HG02938 (cell line): ENCODE measurements at regions not wholly inside any gene's neighbourhood (a gene's known extent, or its start where the extent isn't known, plus 50 kb on each side); places are given as distances from the start of the nearest gene placed in this dataset.
"Not testable (repeated sequence)": the region's sequence is repeated elsewhere in the genome, so short reads cannot be mapped to it uniquely, and the experiment has no call there.

Source experiments
- ATAC-seq: cut with Tn5 transposase; IDR thresholded peaks from one replicate; pipeline ENCODE4 v1.9.1; 2021; ENCODE audit warnings: mild to moderate bottlenecking, moderate library complexity; ENCODE audit not compliant: unreplicated experiment

DNA sequence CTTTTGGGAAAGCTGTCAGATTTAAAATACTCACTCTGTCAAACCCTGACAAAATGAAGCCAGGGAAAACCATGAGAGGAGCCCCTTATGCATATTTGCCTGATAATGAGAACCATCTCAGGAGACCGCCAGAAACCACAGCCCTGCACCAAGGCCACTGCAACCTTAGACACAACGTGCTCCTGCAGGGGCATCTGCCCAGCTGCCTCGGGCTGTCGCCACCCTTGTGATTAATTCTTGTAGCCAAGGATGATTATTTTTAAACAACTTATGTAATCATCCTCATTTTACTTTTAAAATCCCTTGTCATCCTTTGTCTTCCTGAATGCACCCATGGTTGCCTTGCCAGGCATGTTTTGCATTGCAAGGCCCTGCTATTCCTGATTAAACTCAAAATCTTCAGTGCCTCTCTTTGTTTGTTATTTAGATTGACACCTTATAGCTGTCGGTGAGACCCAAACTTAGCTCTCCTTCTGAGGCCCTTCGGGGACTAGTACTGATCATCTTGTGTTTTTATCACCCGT, 766.4 kb upstream of the TMEM132C start:
- ATAC-seq = no peak

DNA sequence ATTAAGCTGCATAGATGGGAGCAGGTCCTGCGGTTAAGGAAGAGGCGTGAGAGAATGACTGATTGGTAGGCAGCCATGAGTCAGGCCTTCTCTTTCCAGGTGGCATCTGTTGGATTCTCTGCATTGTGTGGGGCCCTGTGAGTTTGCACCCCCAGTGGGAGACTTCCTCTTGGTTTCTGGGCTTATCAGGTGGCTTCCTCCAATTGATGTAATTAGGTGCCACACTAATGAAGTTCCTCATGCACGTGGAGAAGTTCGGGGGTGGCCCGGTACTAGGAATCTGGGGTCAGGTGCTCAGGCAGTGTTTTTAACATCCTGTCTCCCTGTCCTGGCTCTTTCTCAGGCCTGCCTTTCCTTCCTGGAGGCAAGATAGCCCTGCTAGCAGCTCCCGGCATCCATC, 765.1 kb upstream of the TMEM132C start:
- no peak for ATAC-seq

DNA sequence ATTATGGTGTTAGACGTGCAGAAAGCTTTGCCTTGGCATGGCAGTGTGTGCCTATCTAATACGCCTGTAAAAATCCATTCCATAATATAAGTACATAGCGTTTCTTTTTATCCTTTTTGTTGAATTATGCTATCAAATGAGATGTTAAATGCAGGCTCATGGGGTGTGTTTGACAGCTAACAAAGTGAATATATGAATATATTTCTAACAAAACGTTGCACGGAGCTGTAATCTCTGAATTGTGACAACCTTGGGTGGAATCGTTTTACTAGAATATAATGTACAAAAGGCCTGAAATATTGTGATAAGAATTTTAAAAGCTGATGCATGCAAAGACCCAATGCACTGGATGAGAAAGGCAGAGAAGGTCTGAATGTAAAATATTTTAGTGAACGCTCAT, 763.7 kb upstream of the TMEM132C start:
- no peak for ATAC-seq

DNA sequence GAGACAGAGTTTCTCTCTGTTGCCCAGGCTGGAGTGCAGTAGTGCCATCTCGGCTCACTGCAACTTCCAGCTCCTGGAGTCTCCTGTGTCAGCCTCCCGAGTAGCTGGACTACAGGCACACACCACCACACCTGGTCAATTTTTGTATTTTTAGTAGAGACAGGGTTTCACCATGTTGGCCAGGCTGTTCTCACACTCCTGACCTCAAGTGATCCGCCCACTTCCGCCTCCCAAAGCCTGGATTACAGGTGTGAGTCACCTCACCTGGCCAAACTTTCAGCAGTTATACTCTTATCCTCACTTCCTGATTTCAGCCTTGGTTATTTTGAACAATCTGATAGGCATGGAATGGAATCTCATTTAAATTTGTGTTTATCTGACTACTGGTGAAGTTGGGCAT, 763.0 kb upstream of the TMEM132C start:
- ATAC-seq = not testable (repeated sequence)

DNA sequence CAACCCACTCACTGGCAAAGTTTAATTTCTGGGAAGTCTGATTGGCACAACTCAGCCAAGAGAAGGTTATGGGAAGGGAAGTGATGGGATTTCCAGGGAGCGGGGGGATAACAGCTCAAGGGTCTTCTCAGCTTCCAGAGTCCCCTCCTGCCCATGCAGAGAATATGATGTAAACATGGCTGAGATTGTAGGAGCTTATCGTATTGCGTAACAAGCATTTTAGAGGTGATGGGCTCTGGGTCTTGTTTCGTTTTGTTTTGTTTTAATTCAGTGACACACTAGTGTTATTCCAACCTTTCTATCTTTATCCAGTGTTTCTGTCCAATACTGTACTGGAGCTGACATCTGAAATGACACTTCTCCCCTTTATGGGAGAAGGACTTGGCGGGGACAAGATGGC, 762.1 kb upstream of the TMEM132C start:
- no peak for ATAC-seq

DNA sequence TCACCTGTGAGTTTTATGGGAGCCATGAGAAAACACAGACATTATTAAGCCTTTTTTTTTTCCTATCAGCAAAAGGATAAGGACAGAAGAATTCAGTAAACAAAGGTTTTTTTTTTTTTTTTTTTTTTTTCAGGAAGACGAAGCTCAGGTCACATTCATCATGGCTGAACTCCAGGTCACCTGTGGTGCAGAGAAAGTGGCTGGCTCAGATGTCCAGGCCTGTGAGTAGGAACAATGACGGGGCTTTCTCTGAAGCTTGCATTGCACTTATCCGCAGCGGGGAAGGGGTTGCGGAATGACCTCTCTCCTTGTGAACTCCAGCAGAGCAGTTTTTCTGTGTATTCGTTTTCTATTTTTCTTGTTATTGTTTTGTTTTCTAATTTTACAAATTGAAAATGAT, 759.6 kb upstream of the TMEM132C start:
- ATAC-seq = no peak

DNA sequence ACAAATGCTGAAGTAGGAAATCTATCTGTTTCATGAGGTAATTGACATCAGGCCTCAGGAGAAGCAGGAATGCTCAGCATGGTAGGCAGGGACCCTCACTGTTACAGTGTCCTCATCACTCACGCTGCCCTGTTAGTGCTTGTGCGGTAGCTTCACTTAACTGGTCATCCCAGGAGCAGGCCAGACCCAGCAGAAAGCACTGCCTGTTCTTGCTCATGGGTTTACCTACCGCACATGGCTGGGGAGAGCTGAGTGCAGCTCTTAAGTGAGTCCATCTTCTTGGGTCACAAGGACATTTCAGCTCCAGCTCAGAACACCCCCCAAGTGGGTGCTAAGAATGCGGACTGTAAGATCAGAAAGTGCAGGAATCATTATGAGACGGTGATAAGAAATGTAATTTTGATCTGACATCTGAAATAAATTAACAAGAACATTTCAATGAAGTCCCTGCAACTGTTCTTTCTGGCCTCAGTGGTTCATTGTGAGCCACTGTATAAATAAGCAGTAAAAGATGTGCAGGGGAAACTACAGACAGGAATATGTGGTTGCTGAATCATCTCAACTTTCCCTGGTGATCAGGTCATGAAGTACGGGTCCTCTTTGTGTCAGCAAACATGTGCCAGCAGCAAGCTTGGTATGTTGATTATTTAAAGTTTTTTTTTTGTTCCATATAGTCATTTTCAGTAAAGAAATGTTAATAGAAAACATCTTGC, 757.7 kb upstream of the TMEM132C start:
- ATAC-seq = no peak

DNA sequence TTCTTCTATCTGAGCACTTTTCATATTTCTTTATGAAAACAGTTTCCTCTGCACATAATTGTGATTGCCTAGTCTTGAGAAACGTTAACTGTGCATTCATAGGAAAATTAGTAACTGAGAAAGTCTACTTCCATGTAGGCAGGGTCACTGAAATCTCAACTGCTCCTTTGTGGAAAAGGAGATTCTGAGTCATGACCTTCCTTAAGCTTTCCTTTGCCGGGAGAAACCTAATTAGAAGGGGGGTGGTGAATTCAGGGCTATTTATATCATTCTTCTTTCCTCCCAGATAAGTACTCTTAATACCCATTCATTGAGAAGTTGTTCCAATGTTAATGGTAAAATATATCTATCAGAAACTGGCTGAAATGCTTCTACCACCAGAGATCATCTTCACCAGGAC, 751.0 kb upstream of the TMEM132C start:
- ATAC-seq = no peak

DNA sequence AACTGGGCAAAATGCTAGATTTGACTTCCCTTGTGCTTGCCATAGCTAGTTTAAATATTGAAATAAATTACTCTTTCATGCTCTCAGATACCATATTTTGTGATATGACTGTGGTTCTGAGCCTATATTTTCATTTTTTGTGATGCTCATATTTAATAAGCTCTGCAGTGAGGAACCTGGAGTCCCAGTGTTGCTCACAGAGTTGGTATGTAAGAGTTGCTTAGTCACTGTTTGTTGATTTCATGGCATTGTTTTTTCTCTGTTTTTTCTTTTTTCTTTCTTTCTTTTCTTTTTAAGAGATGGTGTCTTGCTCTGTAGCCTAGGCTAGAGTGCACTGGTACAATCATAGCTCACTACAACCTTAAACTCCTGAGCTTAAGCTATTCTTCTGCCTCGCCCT, 750.5 kb upstream of the TMEM132C start:
- ATAC-seq = no peak

DNA sequence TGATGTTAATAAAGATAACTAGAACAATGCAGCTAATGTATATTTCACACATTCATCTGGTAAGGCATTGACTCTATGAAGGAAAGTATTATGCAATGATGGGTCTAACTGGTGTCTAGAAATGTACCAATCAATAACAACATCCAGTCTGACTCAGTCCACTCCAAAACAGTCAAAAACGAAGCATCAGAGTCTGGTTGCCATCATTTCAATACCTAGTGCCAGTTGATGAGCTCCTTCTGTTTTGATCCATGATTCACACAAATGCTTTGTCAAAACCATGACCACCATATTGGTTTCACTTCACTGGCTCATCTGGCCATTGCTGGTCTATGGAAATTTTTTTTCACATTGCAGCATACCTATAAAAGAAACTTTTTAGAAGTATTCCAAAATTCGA, 747.2 kb upstream of the TMEM132C start:
- ATAC-seq = no peak

DNA sequence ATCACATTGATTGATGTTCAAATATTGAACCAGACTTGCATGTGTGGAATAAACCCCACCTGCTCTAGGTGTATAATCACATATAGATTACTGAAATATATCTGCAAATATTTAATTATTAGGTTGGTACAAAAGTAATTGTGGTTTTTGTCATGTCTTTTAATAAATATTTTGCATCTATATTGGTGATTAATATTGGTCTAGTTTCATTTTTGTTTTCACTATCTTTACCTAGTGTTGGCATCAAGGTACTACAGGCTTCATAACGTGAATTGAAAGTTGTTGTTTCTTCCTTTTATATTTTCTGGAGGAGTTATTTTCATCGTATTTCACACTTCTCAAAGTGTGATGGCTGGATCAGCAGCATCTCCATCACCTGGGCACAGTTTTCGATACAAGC, 740.0 kb upstream of the TMEM132C start:
- no peak for ATAC-seq

DNA sequence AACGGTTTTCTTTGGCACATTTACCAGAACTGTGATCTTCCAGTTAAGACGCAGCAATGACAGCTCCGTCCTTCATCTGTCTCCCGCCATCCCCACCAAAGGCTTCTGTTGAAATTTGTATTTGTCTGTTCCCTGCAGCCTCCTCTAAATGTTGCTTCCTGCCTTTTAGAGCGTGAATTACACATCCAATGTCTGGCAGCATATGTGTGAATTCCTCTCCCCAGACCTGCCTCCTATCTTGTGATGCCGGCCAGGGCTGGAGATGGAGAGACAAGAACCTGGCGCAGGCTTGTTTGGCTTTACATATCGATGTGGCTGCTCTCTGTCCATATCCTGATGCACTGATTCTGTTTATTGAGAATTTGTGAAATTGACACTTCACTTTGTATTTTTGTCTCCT, 738.4 kb upstream of the TMEM132C start:
- ATAC-seq = no peak

DNA sequence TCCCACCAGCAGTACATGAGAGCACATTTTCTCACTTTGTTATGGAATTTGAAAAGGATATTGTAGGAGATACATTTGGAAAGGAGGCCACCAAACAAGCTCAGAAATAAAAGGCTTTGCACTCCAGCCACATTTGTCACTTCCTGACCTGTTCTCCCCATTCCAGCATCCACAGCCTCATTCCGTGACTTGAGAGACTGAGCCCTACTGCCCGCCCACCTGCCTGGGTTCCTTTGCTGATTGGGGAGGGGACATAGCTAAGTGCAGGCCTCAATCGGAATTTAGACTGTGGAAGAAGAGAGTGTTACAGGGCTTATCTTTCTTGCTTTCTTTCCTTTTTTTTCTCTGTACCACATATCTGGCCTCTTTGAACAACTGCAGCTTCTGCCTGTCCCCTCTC, 735.4 kb upstream of the TMEM132C start:
- ATAC-seq = no peak

DNA sequence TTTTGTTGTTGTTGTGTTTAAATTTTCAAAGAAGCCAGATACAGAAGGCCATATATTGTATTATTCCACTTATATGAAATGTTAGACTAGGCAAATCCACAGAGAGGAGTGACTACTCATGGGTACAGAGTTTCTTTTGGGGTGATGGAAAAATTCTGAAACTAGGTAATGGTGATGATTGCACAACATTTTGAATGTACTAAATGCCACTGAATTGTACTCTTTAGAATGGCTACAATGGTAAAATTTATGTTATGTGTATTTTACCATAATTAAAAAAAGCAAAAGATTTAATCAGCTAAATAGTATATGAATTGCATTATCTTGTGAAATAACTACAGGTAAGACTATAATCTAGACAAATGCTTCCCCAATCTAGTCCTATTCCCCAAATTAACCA, 733.6 kb upstream of the TMEM132C start:
- ATAC-seq = no peak

DNA sequence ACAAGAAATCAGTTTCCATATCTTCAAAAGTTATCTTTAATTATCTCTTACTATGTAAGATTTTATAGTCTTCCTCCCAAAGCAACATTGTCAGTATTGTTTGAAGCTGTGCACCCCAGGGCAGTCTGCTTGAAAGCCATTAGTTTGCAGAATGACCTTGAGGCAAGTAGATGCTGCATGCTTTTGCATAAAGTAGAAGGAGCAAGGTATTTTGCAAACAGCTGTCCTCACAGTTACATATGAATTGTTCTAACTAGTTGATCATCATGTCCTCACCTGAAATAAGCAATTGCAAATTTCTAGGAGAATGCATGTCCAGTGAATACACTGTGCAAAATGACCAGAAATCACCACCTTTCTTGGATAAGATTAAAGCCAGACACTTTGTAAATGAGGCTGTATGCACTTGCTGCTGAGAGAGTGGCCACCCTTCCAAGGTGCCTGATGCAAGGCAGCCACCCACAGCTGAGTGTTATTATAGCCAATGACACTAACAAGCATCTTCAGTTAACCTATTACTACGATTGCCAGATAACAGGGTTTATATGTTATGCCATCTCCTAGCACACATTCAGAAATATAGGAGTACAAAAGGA, 730.0 kb upstream of the TMEM132C start:
- no peak for ATAC-seq

DNA sequence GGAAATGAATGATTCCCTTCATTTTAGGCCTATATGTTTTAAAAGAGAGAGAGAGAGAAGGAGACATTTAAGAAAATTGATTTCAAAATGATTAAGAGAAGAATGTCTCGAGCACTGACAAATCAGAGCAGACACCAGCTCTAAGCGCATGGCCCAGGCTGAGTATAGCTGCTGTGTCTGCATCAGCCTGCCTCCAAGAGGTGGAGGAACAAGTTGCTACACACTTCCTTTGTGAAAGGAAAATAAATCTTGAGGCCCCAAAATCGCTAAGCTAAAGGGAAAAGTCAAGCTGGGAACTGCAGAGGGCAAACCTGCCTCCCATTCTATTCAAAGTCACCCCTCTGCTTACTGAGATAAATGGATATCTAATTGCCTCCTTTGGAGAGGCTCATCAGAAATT, 728.7 kb upstream of the TMEM132C start:
- no peak for ATAC-seq

DNA sequence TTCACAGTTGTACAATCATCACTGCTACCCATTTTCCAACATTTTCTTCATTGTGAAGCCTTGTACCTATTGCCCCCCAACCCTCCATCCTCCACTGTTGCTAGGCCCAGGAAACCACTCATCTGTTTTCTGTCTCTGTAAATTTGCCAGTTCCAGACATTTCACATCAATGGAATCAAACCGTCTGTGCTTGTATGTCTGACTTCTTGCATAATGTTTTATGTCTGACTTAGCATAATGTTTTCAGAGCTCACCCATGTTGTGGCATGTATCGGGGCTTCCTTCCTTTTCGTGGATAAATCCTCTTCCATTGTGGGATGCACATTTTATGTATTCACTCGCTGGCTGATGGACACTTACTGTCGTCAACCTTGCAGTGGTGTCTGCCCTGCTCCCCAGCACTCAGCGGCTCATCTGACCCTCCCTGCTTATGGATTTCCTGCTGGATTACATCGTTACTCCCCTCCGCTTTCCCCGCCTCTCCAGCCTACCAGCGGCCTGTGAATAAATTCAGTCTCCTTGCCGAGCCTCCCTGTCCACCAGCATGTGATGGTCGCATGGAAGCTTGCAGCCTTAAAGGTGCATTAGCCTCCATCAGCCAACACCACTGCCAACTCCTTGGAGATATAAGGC, 727.6 kb upstream of the TMEM132C start:
- ATAC-seq = no peak

DNA sequence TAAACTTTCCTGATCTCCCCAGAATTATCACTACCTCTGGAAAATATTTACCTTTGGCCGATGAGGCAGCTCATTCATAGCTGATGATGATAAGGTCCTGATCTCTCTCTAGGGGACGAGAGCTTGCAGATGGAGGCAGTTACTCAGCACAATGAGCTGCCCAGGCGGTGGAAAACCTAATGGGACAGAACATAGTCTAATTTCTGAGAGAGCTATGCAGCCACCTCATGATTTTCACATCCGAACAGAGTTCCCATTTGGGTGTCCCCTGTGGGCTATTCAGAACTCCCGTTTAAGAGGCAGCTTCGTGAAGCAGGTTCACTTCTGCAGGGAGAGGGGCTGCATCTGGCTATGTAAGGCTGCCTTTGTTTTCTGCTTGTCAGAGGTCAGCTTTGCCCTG, 724.6 kb upstream of the TMEM132C start:
- ATAC-seq = no peak

DNA sequence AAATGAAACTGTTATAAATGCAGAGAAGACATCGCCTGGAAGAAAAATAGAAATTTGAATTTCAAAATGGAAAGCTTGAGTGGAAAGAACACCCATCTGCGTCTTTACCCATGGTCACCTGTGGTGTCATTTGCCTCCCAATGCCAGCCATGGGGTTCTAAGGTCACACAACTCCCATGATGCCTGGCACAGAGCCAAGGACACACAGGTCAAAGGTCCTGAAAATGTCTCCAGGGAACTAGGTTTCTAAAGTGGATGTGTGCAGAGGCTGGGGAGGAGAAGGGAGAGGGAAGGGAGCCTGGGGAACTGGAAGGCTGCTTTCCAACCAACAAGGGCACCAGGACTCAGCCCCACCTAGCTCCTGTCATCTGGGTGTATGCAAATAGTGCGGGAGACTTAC, 724.0 kb upstream of the TMEM132C start:
- no peak for ATAC-seq

DNA sequence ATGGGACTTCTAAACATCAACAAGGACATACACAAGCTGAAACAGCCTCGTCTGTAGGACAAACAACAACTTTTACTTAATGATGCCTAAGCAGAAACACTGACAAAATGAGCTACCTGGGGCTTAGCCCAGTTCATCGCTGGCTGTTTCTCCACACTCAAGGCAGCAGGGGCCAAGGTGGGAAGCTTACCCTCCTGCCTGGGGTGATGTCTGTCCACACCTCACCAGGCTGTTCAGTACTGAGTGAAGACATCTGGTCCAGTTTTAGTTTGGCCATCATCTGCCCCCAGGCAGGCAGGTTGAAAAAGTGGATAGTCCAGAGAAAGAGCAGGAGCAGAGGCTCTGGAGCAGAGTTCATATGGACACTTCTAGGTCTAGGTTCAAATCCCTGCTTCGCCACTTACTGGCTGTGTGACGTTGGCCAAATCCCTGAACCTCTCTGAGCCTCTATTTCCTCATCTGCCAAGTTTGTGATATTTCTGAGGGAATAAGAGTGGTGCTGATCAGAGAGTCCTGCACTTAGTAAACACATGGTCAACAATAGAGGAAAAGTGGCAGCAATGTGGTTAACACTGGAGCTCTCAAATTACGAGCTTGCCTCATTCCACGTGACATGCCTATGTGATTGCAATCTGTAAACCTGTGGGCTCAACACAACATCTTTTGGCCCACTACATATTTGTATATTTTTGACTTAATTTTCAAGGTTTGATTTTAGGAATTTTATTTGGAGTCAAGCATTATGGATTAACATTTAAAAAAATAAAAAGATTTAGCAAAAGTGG, 720.1 kb upstream of the TMEM132C start:
- no peak for ATAC-seq

DNA sequence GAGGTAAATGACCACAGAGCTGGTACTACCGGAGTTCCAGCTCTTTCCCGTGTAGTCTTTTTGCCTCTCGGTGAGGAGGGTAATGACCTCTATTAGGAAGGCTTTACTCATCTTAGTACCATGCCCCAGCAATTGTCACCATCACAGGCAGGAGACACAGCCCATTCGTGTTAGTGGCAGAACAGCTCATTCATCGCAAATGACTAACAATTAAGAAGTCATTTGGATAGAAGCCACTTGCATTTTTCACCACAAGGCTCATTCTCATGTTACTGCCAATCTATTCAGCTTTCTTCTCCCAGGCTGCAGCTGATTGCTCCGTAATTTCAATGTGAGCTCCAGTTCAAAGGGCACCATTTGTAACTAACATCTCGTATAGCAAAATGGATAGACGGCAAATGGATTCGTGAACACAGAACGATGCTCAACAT, 718.8 kb upstream of the TMEM132C start:
- no peak for ATAC-seq
